Left colon (tissue), 2 donors: ENCODE measurements at regions not wholly inside any gene's neighbourhood (a gene's known extent, or its start where the extent isn't known, plus 50 kb on each side); places are given as distances from the start of the nearest gene placed in this dataset.

ENCODE experiments used
- ATAC-seq: fragments of 200-7000 bp; cut with Tn5 transposase; one replicate; pipeline ENCODE4 v1.9.1; 2020; ENCODE audit warnings: mild to moderate bottlenecking, moderate library complexity
- DNase-seq, 2 donors: peaks; one replicate each; pipeline ENCODE4 v3.0.0-alpha.2; 2020
- intact Hi-C, 2 donors: fragments of 100-400 bp; cut with DNase I in 1 of 2; cut with micrococcal nuclease in 1 of 2; formaldehyde crosslinking; loops; one replicate each; pipeline versions ENCODE4 v1.11.2 to v1.14.0; 2022; cut with DNase I, micrococcal nuclease
- donor health status: DM: no; HTN: no; CAD: no.
- donor health status: DM: yes; HTN: yes; CAD: no.

DNA sequence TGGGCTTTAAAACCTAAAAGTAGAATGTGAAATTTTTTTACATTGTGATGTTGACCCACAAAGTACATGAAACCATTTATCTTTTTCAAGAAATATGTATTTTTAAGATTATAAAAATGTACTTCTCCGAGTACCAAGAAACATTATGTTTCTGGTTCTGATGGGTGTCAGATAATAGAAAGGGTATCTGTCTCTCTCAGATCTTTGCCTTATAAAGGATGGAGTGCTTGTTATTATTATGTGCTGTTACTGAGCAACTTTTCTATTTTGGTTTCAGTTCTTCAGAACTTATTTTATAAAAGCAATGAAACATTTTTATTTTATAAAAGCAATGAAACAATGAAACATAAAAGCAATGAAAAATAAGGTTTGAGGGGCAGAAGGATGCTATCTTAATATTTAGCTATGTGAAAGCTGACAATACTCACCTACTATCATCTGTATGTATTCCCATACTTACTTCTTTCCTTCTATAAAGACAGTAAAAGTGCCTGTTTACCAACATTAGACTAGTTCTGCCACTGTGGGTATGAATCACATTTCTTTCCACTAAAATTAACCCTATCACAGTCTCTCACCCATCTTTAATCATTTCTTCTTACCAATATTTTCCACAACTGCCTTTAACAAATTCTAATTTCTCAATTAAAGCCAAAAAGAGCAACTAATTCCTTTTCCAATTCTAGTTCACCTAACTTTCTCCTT lies 540.7 kb upstream of the KCNMB2 start:
- no peak for ATAC-seq
- intact Hi-C loops = no loop called here

DNA sequence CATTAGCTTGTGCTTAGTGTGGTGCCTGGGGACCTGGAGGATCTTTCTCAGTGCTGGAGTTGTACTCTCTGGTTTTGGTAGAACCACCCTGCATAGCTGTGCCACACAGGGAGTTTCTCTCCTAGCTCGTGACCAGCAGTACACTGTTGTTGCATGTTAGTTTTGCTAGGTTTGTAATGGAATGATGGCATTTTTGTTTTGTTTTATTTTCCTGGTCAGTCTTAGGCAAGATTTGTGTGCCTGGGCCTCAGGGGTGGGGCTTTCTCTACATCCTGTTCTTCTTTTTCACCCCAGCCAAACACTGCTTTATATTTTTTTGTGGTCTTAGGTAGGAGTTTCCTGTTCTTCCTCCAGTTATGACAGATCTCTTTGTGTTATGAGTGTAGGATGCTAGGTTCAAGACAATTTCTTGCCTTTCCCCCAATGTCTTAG lies 534.5 kb upstream of the KCNMB2 start:
- no peak for ATAC-seq
- DNase-seq = no peak

More for the DNA sequence above, 540.7 kb upstream of the KCNMB2 start:
- no peak for DNase-seq

DNA sequence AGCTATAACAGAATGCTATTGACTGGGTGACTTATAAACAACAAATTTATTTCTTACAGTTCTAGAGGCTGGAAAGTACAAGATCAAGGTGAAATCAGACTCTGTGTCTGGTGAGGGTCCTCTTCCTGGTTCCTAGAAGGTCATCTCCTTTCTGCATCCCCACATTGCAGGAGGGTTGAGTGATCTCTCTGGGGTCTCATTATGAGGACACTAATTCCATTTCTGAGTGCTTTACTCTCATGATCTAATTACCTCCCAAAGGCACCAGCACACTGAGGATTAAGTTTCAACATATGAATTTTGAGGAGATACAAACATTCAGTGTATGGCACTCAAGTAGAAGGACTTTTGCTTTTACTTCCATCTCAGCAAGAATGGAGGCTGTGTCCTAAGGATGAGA lies 534.1 kb upstream of the KCNMB2 start:
- intact Hi-C loops = no loop called here
- ATAC-seq (no peak), DNase-seq (no peak)

More for the DNA sequence above, 534.5 kb upstream of the KCNMB2 start:
- intact Hi-C loops = no loop called here

DNA sequence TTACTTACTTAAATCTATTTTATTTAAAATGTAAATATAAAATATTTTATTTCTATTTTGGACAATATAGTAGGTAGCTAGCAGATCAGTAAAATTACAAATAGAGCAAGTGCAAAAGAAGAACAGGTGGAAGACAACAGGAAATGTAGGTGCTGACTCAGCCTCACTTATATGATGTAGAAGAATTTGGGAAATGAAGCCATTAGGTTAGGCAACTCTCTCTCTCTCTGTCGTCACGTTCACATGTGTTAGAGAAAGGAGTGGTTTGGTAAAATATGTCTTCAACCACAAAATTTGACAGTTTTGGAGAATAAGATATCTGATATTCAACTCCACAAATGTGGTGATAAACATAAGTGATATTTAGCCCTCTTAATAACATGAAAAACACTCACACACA lies 532.5 kb upstream of the KCNMB2 start:
- ATAC-seq = no peak
- no peak for DNase-seq
- intact Hi-C loops = no loop called here

DNA sequence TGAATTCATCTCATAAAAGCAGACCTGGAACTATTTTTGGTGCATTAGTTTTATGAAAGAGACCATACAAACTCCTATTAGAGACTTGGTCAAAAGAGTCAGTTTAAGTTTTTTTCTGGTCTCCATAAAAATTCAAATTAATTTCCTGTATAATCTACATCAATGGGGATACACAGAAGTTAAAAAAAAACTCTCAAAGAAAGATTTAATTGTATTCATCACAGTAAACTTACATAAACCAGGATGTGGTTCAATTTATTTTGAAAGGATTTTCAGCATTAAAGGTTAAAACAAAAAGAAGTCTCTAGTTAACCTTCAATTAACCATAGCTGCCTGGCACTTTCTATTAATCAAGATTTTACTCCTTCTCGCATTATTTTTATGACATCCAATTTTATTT lies 530.3 kb upstream of the KCNMB2 start:
- no peak for DNase-seq
- no peak for ATAC-seq
- intact Hi-C loops = no loop called here

DNA sequence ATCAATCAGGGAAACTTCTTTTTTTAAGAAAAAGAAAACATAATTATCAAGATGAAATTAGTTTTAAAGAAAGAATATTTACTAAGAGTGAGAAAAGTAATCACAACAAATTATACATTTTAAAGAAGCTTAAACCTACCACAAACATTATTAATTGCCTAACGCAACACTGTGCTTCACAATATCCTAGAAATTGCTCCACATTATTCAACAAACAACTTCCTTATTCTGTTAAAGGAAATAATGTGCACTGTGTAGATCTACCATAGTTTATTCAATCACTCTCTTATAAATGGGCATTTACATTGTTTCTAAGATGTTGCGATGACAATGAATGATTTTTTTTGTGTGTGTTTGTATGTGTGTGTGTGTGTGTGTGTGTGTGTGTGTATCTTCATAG lies 525.9 kb upstream of the KCNMB2 start:
- no peak for DNase-seq
- no peak for ATAC-seq
- intact Hi-C loops = no loop called here

DNA sequence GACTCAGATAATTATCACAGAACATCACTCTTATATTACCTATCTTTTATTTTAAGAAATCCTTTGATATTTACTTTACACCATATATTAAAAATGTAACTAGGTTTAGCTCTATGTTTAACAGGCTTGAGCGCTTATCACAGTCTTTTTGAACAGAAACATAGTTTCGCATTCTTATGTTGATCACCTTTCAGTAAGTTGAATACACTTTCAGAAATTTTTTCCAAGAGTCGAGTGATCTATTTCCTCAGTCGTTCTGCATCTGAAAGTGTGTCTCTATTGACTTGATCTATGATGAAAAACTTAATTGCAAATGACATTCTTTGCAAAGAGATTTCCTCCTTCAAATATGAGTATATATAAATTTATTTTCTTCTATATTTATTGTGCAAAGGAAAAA lies 516.6 kb upstream of the KCNMB2 start:
- intact Hi-C loops = no loop called here
- DNase-seq (no peak), ATAC-seq (no peak)

DNA sequence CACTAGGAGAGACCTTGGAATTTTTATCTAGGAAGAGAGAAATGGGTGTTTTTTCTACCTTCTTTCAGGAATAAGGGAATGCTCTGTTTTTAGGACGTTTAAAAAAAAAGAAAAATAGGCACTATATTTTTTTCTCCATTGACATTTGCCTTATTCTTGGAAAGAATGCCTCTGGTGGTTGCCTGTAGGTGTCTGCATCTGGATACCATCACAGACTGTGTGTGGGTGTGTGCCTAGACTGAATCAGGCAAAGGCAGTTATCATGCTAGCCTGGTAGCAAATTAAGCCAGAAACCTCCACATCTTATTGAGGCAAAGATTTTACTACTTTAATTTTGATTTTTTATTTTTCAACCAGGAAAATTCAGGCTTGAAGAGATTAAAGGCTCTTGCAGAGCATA lies 513.6 kb upstream of the KCNMB2 start:
- ATAC-seq = no peak
- DNase-seq = no peak
- intact Hi-C loops = no loop called here

DNA sequence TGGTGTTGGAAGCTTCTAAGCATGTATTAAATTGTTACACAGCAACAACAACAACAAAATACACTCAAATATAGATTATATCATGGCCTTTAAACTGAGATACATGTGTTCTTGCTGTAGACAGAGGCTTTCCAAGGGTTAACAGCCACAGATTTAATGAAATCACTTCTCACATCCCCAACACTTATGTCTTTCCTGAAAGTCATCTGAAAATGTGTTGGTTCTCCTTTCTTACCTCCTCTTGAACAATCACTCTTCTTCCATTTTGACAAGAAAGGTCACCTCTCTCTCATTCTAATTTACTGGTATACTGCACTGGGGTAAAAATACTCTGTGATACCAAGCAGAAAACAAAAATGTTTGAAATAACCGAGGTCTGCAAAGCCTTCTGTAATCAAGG lies 507.3 kb upstream of the KCNMB2 start:
- ATAC-seq = no peak
- intact Hi-C loops = no loop called here
- DNase-seq = no peak

DNA sequence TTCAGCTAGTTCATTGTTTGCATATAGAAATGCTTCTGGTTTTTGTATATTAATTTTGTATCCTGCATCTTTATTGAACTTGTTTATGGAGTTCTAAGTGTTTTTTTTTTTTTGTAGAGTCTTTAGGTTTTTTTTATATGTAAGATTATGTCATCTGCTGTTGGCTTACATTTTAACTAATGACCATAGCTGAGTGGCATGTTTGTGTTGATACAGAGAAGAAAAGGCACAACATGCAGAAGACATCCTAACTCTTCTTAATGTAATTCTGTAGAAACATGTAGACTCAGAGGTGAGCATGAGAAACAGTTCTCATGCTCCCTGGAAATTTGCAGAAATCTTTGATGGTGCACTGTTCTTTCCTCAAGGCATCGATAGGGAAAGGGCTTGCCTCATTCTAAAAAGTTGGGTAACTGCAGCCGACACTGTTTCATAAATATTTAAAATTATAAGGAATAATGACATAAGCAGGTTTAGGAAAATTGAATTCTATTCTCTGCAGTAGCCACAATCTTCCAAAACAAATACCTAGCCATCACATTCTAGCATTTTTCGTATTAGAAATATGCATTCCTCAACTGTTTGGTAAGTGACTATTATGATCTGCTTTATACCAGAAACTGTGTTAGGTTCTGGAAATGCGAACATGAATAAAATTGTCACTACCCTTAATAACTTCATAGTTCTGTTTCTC lies 499.6 kb upstream of the KCNMB2 start:
- DNase-seq = no peak
- ATAC-seq = no peak
- intact Hi-C loops = no loop called here

DNA sequence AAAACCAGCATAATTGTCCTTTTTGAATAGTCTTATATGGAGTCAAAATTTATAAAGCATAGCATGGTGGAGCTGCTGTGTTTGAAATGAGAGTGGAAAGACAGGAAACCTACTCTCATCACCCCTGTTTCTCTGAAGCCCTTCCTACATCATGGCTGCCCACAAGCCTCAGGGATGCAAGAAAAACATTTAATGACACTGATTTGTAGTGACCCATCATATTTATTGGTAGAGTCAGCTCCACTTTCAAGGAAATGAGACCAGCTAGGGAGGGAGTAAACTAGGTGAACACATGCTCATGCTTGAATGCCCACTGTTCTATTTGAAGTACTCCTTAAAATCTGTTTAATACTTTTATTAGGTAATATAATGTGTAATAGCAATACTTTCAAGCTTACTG lies 494.3 kb upstream of the KCNMB2 start:
- DNase-seq (no peak), ATAC-seq (no peak)
- intact Hi-C loops = no loop called here

DNA sequence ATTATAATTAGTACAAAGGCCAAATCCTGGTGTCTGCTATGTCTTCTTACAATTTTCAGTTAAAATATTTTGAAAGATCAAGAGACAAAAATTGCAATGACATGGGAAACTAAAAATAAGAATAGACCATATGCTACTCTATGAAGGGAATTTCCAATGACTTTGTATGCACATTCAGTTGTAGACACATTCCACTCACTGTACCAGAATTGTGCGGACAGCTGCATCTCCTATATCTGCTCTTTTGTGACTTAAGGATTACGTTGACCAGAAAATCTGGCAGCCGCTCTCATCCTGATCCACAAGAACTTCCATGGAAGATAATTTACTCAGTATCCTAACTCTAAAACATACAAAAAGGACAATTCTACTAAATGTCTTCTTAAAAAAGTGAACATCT lies 493.9 kb upstream of the KCNMB2 start:
- intact Hi-C loops = no loop called here
- no peak for DNase-seq
- no peak for ATAC-seq

DNA sequence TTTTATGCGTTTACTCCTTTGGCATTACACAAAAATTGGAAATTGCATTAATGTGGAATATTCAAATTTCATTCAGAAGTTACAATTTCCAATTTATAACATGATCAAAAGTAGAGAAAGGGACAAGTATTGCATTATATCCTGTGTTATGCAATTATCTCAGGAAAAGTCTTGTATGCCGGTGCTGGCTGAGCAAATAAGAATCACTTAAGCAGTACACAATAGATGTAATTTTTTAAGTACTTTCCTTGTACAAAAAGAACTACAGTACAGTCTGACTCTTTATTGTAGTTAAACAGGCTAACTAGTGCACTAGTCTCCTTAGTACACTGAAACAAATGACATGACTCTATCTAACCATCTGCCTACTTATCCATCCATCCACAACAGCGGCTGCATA lies 493.2 kb upstream of the KCNMB2 start:
- ATAC-seq = no peak
- intact Hi-C loops = no loop called here
- DNase-seq = no peak

DNA sequence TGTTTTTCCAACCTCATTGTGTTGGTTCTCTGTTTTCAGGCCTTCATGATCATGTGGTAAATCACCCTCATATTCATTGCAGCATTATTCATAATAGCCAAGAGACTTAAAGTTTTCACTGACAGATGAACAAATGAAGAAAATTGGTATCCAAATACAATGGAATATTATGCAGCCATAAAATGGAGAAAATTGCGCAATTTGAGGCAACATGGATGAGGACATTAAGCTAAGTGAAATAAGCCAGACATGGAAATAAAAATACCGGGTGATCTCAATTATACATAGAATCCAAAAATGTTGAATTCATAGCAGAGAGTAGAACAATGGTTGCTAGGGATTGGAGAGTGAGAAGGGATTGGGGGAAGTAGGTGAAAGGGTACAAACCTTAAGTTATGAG lies 491.9 kb upstream of the KCNMB2 start:
- intact Hi-C loops = no loop called here
- ATAC-seq = no peak
- no peak for DNase-seq

DNA sequence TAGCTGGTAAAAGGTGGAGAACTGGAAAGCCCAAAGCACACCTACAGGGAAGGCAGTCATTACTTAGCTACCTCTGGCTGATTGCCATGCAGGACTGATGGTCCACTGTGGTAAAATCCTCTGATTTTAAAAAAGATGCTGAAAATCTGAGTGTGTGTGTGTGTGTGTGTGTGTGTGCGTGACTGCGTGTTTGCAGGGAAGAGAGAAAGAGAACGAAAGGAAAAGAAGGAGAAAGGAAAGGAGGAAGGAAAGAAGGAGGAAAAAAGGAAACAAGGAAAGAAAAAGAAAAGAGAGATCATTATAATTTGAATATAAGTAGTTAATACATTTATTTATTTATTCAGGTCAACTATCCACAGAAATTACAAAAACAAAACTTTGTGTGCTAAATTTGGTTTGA lies 488.7 kb upstream of the KCNMB2 start:
- DNase-seq (no peak), ATAC-seq (no peak)
- intact Hi-C loops = no loop called here

DNA sequence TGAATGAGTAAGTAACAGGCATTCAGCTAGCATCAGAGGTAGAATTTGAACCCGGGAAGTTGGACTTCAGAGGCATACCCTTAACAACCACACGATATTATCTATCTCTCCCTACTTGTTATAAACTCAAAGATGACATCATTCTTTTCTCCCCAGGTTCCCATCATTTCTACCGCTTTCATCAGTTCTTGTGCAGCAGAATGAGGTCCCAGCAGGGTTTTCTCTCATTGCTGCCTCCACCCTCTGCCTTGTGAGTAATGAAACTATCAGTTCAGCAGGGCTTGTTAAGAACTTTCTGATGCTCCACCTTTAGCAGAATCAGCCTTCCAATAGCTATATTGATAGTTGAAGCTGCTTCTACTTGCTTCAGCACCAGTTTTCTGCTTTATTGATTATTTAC lies 487.5 kb upstream of the KCNMB2 start:
- DNase-seq (no peak), ATAC-seq (no peak)
- intact Hi-C loops = no loop called here

DNA sequence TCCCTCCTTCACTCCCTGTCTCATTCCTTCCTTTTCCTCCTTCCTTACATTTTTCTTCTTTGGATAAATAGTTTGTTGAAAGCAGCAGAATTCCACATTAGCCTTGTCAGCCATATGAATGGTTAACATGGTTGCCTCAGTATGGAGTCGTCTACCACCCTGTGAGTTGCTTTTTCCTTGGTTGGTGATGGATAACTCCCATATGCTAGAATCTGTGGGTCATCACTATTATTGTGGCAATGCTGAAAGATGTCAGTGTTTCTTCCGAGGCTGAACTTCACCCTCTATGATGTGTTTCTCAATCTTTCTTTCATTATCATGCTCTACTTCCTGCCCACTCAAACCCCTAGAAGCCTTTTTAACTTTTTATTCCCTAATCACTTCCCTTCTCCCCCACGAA lies 481.8 kb upstream of the KCNMB2 start:
- no peak for ATAC-seq
- DNase-seq = no peak
- intact Hi-C loops = no loop called here

DNA sequence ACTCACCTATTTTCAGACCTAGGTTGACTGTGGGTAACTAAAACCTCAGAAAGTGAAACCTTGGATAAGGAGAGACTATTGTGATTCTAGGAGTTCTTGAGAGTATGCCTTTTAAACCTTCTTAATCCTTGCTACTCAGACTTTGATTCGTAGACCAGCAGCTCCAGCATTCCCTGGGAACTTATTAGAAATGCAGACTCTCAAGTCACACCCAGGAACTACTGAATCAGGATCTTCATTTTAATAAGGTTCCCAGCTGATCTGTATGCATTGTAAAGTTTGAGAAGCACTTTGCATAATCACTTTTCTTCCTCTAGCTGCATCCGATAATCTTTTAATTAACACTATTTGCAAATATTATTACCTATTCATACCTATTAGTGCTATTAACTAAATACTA lies 480.3 kb upstream of the KCNMB2 start:
- intact Hi-C loops = no loop called here
- ATAC-seq (no peak), DNase-seq (no peak)

DNA sequence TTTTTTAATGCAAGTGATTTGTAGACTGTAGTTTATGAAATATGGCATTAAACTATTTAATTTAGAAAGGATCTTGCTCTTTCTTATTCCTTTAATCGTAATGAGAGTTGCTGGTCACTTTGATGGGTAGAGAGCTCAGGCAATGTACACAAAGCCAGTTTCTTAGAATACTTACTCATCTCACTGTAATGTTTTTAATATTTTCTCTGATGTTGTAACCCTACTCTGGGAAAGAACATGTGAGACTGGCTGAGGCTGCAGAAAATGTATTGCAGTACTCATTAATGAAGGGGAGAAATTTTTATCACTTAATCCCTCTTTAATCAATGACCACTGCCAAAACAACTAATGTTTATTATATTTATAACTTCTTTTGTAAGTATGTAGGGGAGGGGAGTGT lies 479.4 kb upstream of the KCNMB2 start:
- DNase-seq (no peak), ATAC-seq (no peak)
- intact Hi-C loops = no loop called here

DNA sequence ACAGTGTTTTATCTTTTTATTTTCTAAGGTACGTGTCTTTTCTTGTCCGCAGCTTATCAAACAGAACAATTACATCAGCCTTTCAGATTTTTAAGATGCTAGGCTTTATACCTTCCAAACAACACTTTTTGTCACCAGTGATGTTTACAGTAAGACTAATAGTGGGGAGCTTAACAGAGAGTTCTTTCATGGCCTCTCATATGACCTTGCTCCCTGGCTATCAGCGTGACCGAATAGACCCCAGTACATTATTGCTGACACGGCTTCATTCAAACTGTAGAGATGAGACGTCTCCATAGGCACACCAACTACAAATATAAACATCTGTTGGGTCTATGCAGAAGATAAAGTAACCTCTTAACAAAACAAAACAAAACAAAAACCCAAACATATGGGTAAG lies 477.6 kb upstream of the KCNMB2 start:
- DNase-seq = no peak
- ATAC-seq = no peak
- intact Hi-C loops = no loop called here

DNA sequence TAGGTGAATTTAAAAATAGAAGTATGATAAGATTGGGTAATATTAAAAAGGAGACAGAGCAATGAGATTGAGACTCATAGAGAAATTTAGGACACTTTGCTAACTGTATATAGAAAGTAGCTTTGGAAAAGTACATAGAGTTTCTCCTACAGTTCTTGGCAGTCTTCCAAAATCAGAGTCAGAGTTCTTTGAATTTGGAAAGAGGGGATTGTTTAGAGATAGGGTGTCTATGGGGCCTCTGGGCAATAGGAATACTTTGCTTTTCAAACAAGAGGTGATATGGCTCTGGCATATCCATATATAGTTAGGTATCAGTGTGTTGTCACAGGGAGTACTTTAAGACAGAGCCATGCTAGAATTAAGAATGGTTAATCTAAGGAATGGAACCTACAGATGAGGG lies 477.1 kb upstream of the KCNMB2 start:
- ATAC-seq = no peak
- intact Hi-C loops = no loop called here

More for the DNA sequence above, 477.1 kb upstream of the KCNMB2 start:
- DNase-seq = no peak
